ENCODE measurements at regions not wholly inside any gene's neighbourhood (a gene's known extent, or its start where the extent isn't known, plus 50 kb on each side); places are given as distances from the start of the nearest gene placed in this dataset.

DNA sequence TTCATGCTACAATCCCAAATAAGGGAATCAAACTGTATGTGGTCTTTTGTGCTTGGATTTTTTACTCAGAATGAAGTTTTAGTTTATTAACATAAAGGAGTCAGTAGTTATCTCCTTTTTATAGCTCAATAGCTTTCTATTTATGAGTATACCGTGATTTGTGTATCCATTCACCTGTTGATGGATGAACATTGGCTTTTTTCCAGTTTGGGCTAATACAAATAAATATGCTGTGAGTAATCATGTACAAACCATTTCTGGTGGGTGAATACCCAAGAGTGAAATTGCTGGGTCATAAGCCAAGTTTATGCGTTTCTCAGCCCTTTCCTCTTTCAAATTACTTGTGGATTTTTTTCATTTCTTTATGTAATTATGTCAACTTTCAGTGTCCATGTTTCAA, 395.3 kb downstream of the OSTF1 start:
- no peak overlapping the region for H3K4me3 ChIP-seq (replicated peaks in 1 of 3; ENCODE audit: insufficient read depth in 1 of 3, low read depth in 2 of 3, low read length in 3 of 3)
- POLR2A ChIA-PET = no interaction called here
- no peaks in the 10 kb centered on the region for H3K27me3 ChIP-seq (ENCODE audit: control insufficient read depth in 1 of 2, insufficient read depth in 2 of 2, low read length in 2 of 2)
- in situ Hi-C loops (cut with HindIII; ENCODE audit: extremely low pct_ligation_motif_present, low pct_unique_long_range_greater_than_20kb) (no loop called here), intact Hi-C loops (cut with micrococcal nuclease; ENCODE audit: unreplicated experiment) (no loop called here)
- H3K9me3 ChIP-seq (ENCODE audit: low read length) = no peaks in the 10 kb centered on the region
- H3K36me3 ChIP-seq (replicated peaks in 1 of 2; ENCODE audit: control insufficient read depth in 1 of 2, insufficient read depth in 2 of 2, low read length in 2 of 2) = no peaks in the 10 kb centered on the region
- no peaks in the 10 kb centered on the region for H4K20me1 ChIP-seq (ENCODE audit: insufficient read depth, low read length)
- CTCF ChIA-PET (ENCODE audit: low intra/inter-chr PET ratio, low total read pairs) = no interaction called here
- no peak overlapping the region for H3K9ac ChIP-seq (ENCODE audit: insufficient read depth, low read depth, low read length)
- no peak overlapping the region for H2AFZ ChIP-seq (ENCODE audit: low read length)
- H3K4me1 ChIP-seq (ENCODE audit: insufficient read depth, low read length) = no peaks in the 10 kb centered on the region
- no peak overlapping the region for H3K4me2 ChIP-seq (ENCODE audit: low read depth, low read length)
- 1% methylated on average over 2 of the region's 2 CpGs for WGBS (ENCODE audit: low lambda C conversion rate)
- DNase-seq (ENCODE audit: low spot score) (no peak), ATAC-seq (no peak), FAIRE-seq (no peak)
- no TSS peak for BruUV-seq (replicated peaks)
- H3K79me2 ChIP-seq (ENCODE audit: insufficient read depth, low read length) = no peaks in the 10 kb centered on the region
- H3K27ac ChIP-seq (ENCODE audit: extremely low read length, insufficient read depth, low read length) = no peak overlapping the region
- TF ChIP-seq, protein P1, sequence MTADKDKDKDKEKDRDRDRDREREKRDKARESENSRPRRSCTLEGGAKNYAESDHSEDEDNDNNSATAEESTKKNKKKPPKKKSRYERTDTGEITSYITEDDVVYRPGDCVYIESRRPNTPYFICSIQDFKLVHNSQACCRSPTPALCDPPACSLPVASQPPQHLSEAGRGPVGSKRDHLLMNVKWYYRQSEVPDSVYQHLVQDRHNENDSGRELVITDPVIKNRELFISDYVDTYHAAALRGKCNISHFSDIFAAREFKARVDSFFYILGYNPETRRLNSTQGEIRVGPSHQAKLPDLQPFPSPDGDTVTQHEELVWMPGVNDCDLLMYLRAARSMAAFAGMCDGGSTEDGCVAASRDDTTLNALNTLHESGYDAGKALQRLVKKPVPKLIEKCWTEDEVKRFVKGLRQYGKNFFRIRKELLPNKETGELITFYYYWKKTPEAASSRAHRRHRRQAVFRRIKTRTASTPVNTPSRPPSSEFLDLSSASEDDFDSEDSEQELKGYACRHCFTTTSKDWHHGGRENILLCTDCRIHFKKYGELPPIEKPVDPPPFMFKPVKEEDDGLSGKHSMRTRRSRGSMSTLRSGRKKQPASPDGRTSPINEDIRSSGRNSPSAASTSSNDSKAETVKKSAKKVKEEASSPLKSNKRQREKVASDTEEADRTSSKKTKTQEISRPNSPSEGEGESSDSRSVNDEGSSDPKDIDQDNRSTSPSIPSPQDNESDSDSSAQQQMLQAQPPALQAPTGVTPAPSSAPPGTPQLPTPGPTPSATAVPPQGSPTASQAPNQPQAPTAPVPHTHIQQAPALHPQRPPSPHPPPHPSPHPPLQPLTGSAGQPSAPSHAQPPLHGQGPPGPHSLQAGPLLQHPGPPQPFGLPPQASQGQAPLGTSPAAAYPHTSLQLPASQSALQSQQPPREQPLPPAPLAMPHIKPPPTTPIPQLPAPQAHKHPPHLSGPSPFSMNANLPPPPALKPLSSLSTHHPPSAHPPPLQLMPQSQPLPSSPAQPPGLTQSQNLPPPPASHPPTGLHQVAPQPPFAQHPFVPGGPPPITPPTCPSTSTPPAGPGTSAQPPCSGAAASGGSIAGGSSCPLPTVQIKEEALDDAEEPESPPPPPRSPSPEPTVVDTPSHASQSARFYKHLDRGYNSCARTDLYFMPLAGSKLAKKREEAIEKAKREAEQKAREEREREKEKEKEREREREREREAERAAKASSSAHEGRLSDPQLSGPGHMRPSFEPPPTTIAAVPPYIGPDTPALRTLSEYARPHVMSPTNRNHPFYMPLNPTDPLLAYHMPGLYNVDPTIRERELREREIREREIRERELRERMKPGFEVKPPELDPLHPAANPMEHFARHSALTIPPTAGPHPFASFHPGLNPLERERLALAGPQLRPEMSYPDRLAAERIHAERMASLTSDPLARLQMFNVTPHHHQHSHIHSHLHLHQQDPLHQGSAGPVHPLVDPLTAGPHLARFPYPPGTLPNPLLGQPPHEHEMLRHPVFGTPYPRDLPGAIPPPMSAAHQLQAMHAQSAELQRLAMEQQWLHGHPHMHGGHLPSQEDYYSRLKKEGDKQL (CRISPR knock-in tag; IDR thresholded peaks at IDR 0.05; ENCODE audit: low read depth) = no peak
- TF ChIP-seq KAT7 (CRISPR knock-in tag; IDR thresholded peaks at IDR 0.05; ENCODE audit: borderline replicate concordance) (no peak), NONO (IDR thresholded peaks at IDR 0.05) (no peak), NONO (CRISPR knock-in tag; conservative IDR thresholded peaks at IDR 0.05) (no peak), HOXA5 (CRISPR knock-in tag; IDR thresholded peaks at IDR 0.05) (no peak), UBTF (CRISPR knock-in tag; IDR thresholded peaks at IDR 0.05) (no peak), TSC22D2 (CRISPR knock-in tag; IDR thresholded peaks at IDR 0.05; ENCODE audit: borderline replicate concordance) (no peak), KLF11 (CRISPR knock-in tag; IDR thresholded peaks at IDR 0.05) (no peak), ZNF746 (CRISPR knock-in tag; IDR thresholded peaks at IDR 0.05) (no peak), HOXA9 (CRISPR knock-in tag; IDR thresholded peaks at IDR 0.05; ENCODE audit: borderline replicate concordance) (no peak)
- TF ChIP-seq, protein P2, sequence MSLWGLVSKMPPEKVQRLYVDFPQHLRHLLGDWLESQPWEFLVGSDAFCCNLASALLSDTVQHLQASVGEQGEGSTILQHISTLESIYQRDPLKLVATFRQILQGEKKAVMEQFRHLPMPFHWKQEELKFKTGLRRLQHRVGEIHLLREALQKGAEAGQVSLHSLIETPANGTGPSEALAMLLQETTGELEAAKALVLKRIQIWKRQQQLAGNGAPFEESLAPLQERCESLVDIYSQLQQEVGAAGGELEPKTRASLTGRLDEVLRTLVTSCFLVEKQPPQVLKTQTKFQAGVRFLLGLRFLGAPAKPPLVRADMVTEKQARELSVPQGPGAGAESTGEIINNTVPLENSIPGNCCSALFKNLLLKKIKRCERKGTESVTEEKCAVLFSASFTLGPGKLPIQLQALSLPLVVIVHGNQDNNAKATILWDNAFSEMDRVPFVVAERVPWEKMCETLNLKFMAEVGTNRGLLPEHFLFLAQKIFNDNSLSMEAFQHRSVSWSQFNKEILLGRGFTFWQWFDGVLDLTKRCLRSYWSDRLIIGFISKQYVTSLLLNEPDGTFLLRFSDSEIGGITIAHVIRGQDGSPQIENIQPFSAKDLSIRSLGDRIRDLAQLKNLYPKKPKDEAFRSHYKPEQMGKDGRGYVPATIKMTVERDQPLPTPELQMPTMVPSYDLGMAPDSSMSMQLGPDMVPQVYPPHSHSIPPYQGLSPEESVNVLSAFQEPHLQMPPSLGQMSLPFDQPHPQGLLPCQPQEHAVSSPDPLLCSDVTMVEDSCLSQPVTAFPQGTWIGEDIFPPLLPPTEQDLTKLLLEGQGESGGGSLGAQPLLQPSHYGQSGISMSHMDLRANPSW (CRISPR knock-in tag; IDR thresholded peaks at IDR 0.05; ENCODE audit: borderline replicate concordance) = no peak
- TF ChIP-seq, protein P3, sequence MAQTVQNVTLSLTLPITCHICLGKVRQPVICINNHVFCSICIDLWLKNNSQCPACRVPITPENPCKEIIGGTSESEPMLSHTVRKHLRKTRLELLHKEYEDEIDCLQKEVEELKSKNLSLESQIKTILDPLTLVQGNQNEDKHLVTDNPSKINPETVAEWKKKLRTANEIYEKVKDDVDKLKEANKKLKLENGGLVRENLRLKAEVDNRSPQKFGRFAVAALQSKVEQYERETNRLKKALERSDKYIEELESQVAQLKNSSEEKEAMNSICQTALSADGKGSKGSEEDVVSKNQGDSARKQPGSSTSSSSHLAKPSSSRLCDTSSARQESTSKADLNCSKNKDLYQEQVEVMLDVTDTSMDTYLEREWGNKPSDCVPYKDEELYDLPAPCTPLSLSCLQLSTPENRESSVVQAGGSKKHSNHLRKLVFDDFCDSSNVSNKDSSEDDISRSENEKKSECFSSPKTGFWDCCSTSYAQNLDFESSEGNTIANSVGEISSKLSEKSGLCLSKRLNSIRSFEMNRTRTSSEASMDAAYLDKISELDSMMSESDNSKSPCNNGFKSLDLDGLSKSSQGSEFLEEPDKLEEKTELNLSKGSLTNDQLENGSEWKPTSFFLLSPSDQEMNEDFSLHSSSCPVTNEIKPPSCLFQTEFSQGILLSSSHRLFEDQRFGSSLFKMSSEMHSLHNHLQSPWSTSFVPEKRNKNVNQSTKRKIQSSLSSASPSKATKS (CRISPR knock-in tag; IDR thresholded peaks at IDR 0.05) = no peak
